ENCODE measurements at regions not wholly inside any gene's neighbourhood (a gene's known extent, or its start where the extent isn't known, plus 50 kb on each side); places are given as distances from the start of the nearest gene placed in this dataset.

DNA sequence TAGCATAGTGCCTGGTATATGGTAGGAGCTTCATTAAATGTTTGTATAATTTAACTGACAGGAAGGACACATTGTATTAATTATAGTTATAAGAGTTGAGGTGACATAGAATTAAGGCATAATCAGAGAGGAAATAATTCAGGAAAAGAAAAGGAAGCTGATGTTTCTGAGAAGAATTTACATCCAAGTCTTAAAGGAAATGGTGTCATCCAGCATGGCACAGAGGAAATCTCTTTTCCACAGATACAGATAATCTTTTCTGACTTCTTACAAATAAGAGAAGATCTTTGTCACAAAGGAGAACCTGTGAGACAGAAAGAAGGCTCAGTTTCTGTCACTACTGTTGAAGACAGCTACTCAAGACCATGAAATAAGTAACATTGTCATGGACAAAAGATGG is 222.5 kb downstream of the GJA1 start:
- Histone ChIP-seq H3K4me3 (no peak overlapping the region), H3K4me1 (peaks cover 0 to 8% (median 2%) of the 10 kb centered on the region in 4 donors), H3K27me3 (no peaks in the 10 kb centered on the region), H3K27ac (no peak overlapping the region), H3K9me3 (no peaks in the 10 kb centered on the region), H3K36me3 (no peaks in the 10 kb centered on the region)
- TF ChIP-seq POLR2A (IDR thresholded peaks at IDR 0.05), result no peak
- TF ChIP-seq EP300 (IDR thresholded peaks at IDR 0.05), result no peak
- DNase-seq (ENCODE audit: low spot score in 2 of 2), result no peak

DNA sequence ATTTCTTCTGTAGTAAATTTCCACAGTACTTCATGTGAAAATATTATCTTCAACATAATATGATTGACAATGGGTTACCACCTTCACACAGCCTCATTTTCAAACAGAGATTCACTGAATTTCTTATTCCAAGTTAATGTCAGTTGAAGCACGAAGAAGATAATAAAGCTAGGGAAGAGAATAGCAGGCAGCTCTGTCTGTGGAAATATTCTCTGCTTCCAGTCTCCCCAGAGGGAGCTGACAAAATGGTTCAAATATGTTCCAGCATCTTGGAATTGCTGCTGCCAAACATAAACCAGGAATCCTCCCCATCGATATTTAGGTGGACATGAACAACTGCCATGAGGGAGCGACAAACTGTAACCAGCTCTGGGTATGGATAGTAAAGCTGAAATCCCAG is 224.8 kb downstream of the GJA1 start:
- Histone ChIP-seq H3K9me3 (no peaks in the 10 kb centered on the region), H3K27ac (no peak overlapping the region), H3K36me3 (no peaks in the 10 kb centered on the region), H3K4me1 (no peaks in the 10 kb centered on the region), H3K27me3 (no peaks in the 10 kb centered on the region), H3K4me3 (no peak overlapping the region)
- TF ChIP-seq POLR2A (IDR thresholded peaks at IDR 0.05) (no peak), EP300 (IDR thresholded peaks at IDR 0.05) (no peak)
- TF ChIP-seq, protein P1, sequence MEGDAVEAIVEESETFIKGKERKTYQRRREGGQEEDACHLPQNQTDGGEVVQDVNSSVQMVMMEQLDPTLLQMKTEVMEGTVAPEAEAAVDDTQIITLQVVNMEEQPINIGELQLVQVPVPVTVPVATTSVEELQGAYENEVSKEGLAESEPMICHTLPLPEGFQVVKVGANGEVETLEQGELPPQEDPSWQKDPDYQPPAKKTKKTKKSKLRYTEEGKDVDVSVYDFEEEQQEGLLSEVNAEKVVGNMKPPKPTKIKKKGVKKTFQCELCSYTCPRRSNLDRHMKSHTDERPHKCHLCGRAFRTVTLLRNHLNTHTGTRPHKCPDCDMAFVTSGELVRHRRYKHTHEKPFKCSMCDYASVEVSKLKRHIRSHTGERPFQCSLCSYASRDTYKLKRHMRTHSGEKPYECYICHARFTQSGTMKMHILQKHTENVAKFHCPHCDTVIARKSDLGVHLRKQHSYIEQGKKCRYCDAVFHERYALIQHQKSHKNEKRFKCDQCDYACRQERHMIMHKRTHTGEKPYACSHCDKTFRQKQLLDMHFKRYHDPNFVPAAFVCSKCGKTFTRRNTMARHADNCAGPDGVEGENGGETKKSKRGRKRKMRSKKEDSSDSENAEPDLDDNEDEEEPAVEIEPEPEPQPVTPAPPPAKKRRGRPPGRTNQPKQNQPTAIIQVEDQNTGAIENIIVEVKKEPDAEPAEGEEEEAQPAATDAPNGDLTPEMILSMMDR (IDR thresholded peaks at IDR 0.05), result no peak
- WGBS, 2 donors, result 66 to 77% methylated on average over 3 of the region's 3 CpGs
- no peak for DNase-seq (ENCODE audit: low spot score in 2 of 2)

DNA sequence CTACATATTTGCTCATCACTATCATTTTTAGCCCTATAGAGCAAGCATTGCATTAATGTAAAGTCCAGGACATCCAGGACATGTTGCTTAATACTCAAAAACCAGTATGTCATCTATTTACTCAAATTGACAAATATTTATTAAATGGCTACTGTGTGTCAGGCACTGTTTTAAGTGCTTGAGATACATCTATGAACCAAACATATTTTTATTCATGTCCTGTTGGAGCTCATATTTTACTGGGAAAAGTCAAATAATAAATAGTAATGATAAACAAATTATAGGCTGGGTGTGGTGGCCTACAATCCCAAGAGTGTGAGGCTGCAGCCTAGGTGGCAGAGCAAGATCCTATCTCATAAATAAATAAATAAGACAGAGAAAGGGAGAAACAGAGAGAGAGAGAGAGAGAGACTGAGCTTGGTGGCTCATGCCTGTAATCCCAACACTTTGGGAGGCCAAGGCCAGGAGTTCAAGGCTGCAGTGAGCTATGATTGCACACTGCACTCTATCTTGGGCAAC is 227.9 kb downstream of the GJA1 start:
- no peak overlapping the region for H3K4me3 ChIP-seq
- H3K27ac ChIP-seq, result no peak overlapping the region
- DNase-seq (ENCODE audit: low spot score in 2 of 2), result no peak
- H3K27me3 ChIP-seq, result no peaks in the 10 kb centered on the region
- no peaks in the 10 kb centered on the region for H3K9me3 ChIP-seq
- H3K4me1 ChIP-seq, result peaks cover 0 to 5% (median 2%) of the 10 kb centered on the region in 4 donors
- TF ChIP-seq, protein P1 (IDR thresholded peaks at IDR 0.05), result no peak
- no peak for TF ChIP-seq POLR2A (IDR thresholded peaks at IDR 0.05)
- no peak for TF ChIP-seq EP300 (IDR thresholded peaks at IDR 0.05)
- no peaks in the 10 kb centered on the region for H3K36me3 ChIP-seq

DNA sequence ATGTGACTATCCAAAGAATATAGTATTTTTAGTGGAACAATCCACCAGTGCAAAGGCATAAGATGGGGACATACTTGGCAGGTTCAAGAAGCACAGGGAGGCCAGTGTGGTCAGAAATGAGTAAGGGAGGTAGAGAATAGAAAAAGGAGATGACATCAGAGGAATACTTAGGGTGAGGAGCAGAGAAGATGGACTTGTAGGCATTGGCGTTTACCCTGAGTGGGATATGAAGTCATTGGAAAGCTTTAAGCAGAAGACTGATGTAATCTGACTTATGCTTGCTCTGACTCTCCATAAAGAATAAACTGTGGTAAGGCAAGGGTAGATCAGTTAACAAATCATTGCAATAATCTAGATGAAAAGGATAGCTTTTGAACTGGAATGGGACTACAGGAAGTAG is 228.7 kb downstream of the GJA1 start:
- WGBS, 2 donors, result 92 to 96% methylated on average over 1 of the region's 1 CpG
- H3K9me3 ChIP-seq, result no peaks in the 10 kb centered on the region
- H3K36me3 ChIP-seq, result no peaks in the 10 kb centered on the region
- H3K4me1 ChIP-seq, result peaks cover 0 to 5% (median 2%) of the 10 kb centered on the region in 4 donors
- H3K27me3 ChIP-seq, result no peaks in the 10 kb centered on the region
- TF ChIP-seq, protein P1 (IDR thresholded peaks at IDR 0.05), result no peak
- TF ChIP-seq EP300 (IDR thresholded peaks at IDR 0.05), result no peak
- TF ChIP-seq POLR2A (IDR thresholded peaks at IDR 0.05), result no peak
- H3K27ac ChIP-seq, result no peak overlapping the region
- DNase-seq (ENCODE audit: low spot score in 2 of 2), result no peak
- H3K4me3 ChIP-seq, result no peak overlapping the region

DNA sequence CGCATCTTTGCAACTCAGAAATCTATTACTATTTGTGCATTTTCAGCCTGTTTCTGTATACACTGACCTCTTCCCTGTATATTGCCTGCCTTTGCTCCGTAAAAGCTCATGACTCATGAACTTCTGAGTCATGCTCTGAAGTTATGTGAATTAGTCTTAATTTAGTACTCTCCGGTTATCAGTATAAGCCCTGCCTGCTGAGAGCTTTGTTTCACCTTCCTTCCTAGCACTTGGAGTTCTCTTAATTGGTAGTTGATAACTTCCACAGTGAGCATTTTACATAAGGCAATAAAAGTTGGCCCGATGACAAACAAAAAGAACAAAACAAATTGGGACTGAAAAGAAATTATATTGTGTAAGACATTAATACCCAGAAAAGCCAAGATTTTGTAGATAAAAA is 231.4 kb downstream of the GJA1 start:
- TF ChIP-seq POLR2A (IDR thresholded peaks at IDR 0.05) (no peak), EP300 (IDR thresholded peaks at IDR 0.05) (peak in 1 of 2 donors; percentile 57)
- TF ChIP-seq, protein P1 (IDR thresholded peaks at IDR 0.05), result no peak
- WGBS, 2 donors, result 30 to 31% methylated on average over 4 of the region's 4 CpGs
- H3K27ac ChIP-seq, result peak overlapping the region in 2 of 4 donors; percentile 5 to 23

DNA sequence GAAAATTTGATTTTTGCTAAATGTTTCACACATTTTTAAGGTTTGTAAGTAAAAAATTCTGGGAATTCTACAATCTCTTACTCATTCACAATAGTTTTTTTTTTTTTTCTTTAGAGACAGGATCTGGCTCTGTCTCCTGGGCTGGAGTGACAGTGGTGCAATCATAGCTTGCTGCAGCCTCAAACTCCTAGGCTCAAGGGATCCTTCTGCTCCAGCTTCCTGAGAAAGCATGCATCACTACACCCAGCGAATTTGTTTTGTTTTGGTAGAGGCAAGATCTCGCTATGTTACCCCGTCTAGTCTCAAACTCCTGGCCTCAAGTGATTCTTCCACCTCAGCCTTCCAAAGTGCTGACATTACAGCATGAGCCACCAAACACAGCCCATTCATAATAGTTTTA is 232.8 kb downstream of the GJA1 start:
- H3K36me3 ChIP-seq, result no peaks in the 10 kb centered on the region
- no peaks in the 10 kb centered on the region for H3K27me3 ChIP-seq
- no peak for TF ChIP-seq EP300 (IDR thresholded peaks at IDR 0.05)
- TF ChIP-seq, protein P1 (IDR thresholded peaks at IDR 0.05), result no peak
- no peak for TF ChIP-seq POLR2A (IDR thresholded peaks at IDR 0.05)
- H3K27ac ChIP-seq, result no peak overlapping the region
- no peak overlapping the region for H3K4me3 ChIP-seq
- WGBS, 2 donors, result 85 to 88% methylated on average over 3 of the region's 3 CpGs
- H3K9me3 ChIP-seq, result no peaks in the 10 kb centered on the region
- DNase-seq (ENCODE audit: low spot score in 2 of 2), result no peak
- peaks cover 0 to 5% (median 2%) of the 10 kb centered on the region in 4 donors for H3K4me1 ChIP-seq

More for the DNA sequence above, 231.4 kb downstream of the GJA1 start:
- H3K4me1 ChIP-seq, result peaks cover 0 to 5% (median 2%) of the 10 kb centered on the region in 4 donors
- no peaks in the 10 kb centered on the region for H3K9me3 ChIP-seq
- no peak overlapping the region for H3K4me3 ChIP-seq
- no peak for DNase-seq (ENCODE audit: low spot score in 2 of 2)
- no peaks in the 10 kb centered on the region for H3K36me3 ChIP-seq
- no peaks in the 10 kb centered on the region for H3K27me3 ChIP-seq

Measured in tibial nerve (tissue), 4 donors.